ENCODE measurements at regions not wholly inside any gene's neighbourhood (a gene's known extent, or its start where the extent isn't known, plus 50 kb on each side); places are given as distances from the start of the nearest gene placed in this dataset.
A peak's percentile ranks its signal among the peaks of the same experiment; 100 is the strongest.
"Not testable (repeated sequence)": the region's sequence is repeated elsewhere in the genome, so short reads cannot be mapped to it uniquely, and the experiment has no call there.

GRCh38 chr5:96302174-96302738 lies 130.8 kb downstream of the PCSK1 start:
- H3K4me1 Mint-ChIP-seq, result no peaks in the 10 kb centered on the region
- H3K36me3 Mint-ChIP-seq (ENCODE audit: low read depth), result no peaks in the 10 kb centered on the region
- H3K4me3 Mint-ChIP-seq, result no peak overlapping the region
- peaks cover 9% of the 10 kb centered on the region for H3K27me3 Mint-ChIP-seq
- H3K27ac Mint-ChIP-seq, result no peak overlapping the region
- peaks cover 11% of the 10 kb centered on the region for H3K9me3 Mint-ChIP-seq
- ATAC-seq (no peak), DNase-seq (no peak)

GRCh38 chr5:96300976-96301375 lies 132.1 kb downstream of the PCSK1 start:
- Mint-ChIP-seq H3K4me3 (no peak overlapping the region), H3K36me3 (ENCODE audit: low read depth) (no peaks in the 10 kb centered on the region), H3K9me3 (peaks cover 11% of the 10 kb centered on the region), H3K27me3 (peaks cover 5% of the 10 kb centered on the region), H3K27ac (no peak overlapping the region), H3K4me1 (no peaks in the 10 kb centered on the region)
- ATAC-seq (no peak), DNase-seq (no peak)

GRCh38 chr5:96297867-96298266 lies 135.2 kb downstream of the PCSK1 start:
- H3K4me3 Mint-ChIP-seq, result no peak overlapping the region
- no peak for ATAC-seq
- peaks cover 2% of the 10 kb centered on the region for H3K27me3 Mint-ChIP-seq
- H3K27ac Mint-ChIP-seq, result no peak overlapping the region
- DNase-seq, result no peak
- peaks cover 4% of the 10 kb centered on the region for H3K9me3 Mint-ChIP-seq
- H3K4me1 Mint-ChIP-seq, result no peaks in the 10 kb centered on the region
- H3K36me3 Mint-ChIP-seq (ENCODE audit: low read depth), result no peaks in the 10 kb centered on the region

- Mint-ChIP-seq H3K4me1 (no peaks in the 10 kb centered on the region), H3K27ac (no peak overlapping the region), H3K9me3 (no peaks in the 10 kb centered on the region), H3K4me3 (no peak overlapping the region), H3K27me3 (peaks cover 7% of the 10 kb centered on the region), H3K36me3 (ENCODE audit: low read depth) (no peaks in the 10 kb centered on the region)
- ATAC-seq (no peak), DNase-seq (no peak)
These were observed 135.8 kb downstream of the PCSK1 start for GRCh38 chr5:96297290-96297689.

- DNase-seq, result no peak
- no peaks in the 10 kb centered on the region for H3K4me1 Mint-ChIP-seq
- H3K36me3 Mint-ChIP-seq (ENCODE audit: low read depth), result no peaks in the 10 kb centered on the region
- H3K27ac Mint-ChIP-seq, result no peak overlapping the region
- no peak overlapping the region for H3K4me3 Mint-ChIP-seq
- H3K27me3 Mint-ChIP-seq, result peaks cover 12% of the 10 kb centered on the region
- ATAC-seq, result no peak
- peaks cover 11% of the 10 kb centered on the region for H3K9me3 Mint-ChIP-seq
These were observed 138.2 kb downstream of the PCSK1 start for GRCh38 chr5:96294884-96295202.

GRCh38 chr5:96293966-96294883 lies 138.8 kb downstream of the PCSK1 start:
- Mint-ChIP-seq H3K9me3 (peaks cover 15% of the 10 kb centered on the region), H3K36me3 (ENCODE audit: low read depth) (peaks cover 3% of the 10 kb centered on the region), H3K27me3 (peaks cover 13% of the 10 kb centered on the region), H3K4me1 (peaks cover 5% of the 10 kb centered on the region), H3K27ac (no peak overlapping the region), H3K4me3 (no peak overlapping the region)
- DNase-seq (no peak), ATAC-seq (no peak)

- no peak for ATAC-seq
- Mint-ChIP-seq H3K36me3 (ENCODE audit: low read depth) (peaks cover 3% of the 10 kb centered on the region), H3K27ac (no peak overlapping the region), H3K4me3 (no peak overlapping the region), H3K27me3 (peaks cover 13% of the 10 kb centered on the region), H3K4me1 (peaks cover 6% of the 10 kb centered on the region), H3K9me3 (peaks cover 16% of the 10 kb centered on the region)
- DNase-seq, result no peak
These were observed 140.3 kb downstream of the PCSK1 start for GRCh38 chr5:96292582-96293247.

- Mint-ChIP-seq H3K9me3 (peaks cover 16% of the 10 kb centered on the region), H3K27me3 (peaks cover 31% of the 10 kb centered on the region)
- ATAC-seq, result peak; percentile 20
- peak; percentile 4 for DNase-seq
- not testable (repeated sequence) for H3K4me1 Mint-ChIP-seq; H3K36me3 Mint-ChIP-seq (ENCODE audit: low read depth); H3K4me3 Mint-ChIP-seq; H3K27ac Mint-ChIP-seq
These were observed 143.8 kb downstream of the PCSK1 start for GRCh38 chr5:96289287-96289686.

- Mint-ChIP-seq H3K27me3 (peaks cover 32% of the 10 kb centered on the region), H3K36me3 (ENCODE audit: low read depth) (peaks cover 3% of the 10 kb centered on the region), H3K4me1 (peaks cover 6% of the 10 kb centered on the region), H3K4me3 (no peak overlapping the region), H3K27ac (no peak overlapping the region), H3K9me3 (peaks cover 16% of the 10 kb centered on the region)
- ATAC-seq, result no peak
- no peak for DNase-seq
These were observed 144.2 kb downstream of the PCSK1 start for GRCh38 chr5:96288845-96289185.

GRCh38 chr5:96288166-96288844 lies 144.7 kb downstream of the PCSK1 start:
- Mint-ChIP-seq H3K27me3 (peaks cover 32% of the 10 kb centered on the region), H3K27ac (no peak overlapping the region), H3K4me1 (peaks cover 6% of the 10 kb centered on the region), H3K36me3 (ENCODE audit: low read depth) (peaks cover 3% of the 10 kb centered on the region), H3K4me3 (no peak overlapping the region), H3K9me3 (peaks cover 16% of the 10 kb centered on the region)
- ATAC-seq (no peak), DNase-seq (no peak)

- Mint-ChIP-seq H3K27me3 (peaks cover 29% of the 10 kb centered on the region), H3K9me3 (peaks cover 16% of the 10 kb centered on the region), H3K27ac (no peak overlapping the region), H3K36me3 (ENCODE audit: low read depth) (peaks cover 3% of the 10 kb centered on the region), H3K4me3 (no peak overlapping the region), H3K4me1 (peaks cover 6% of the 10 kb centered on the region)
- ATAC-seq (no peak), DNase-seq (no peak)
These were observed 145.9 kb downstream of the PCSK1 start for GRCh38 chr5:96287136-96287535.

GRCh38 chr5:96285823-96286222 lies 147.2 kb downstream of the PCSK1 start:
- Mint-ChIP-seq H3K27me3 (peaks cover 27% of the 10 kb centered on the region), H3K9me3 (peaks cover 8% of the 10 kb centered on the region), H3K27ac (no peak overlapping the region), H3K4me3 (no peak overlapping the region), H3K36me3 (ENCODE audit: low read depth) (peaks cover 3% of the 10 kb centered on the region), H3K4me1 (peaks cover 10% of the 10 kb centered on the region)
- ATAC-seq, result no peak
- no peak for DNase-seq

GRCh38 chr5:96284727-96285389 lies 148.2 kb downstream of the PCSK1 start:
- Mint-ChIP-seq H3K27me3 (peaks cover 27% of the 10 kb centered on the region), H3K9me3 (peaks cover 5% of the 10 kb centered on the region), H3K4me3 (no peak overlapping the region), H3K4me1 (peaks cover 19% of the 10 kb centered on the region), H3K27ac (no peak overlapping the region), H3K36me3 (ENCODE audit: low read depth) (peaks cover 3% of the 10 kb centered on the region)
- ATAC-seq (no peak), DNase-seq (no peak)

- Mint-ChIP-seq H3K27ac (no peak overlapping the region), H3K36me3 (ENCODE audit: low read depth) (no peaks in the 10 kb centered on the region), H3K27me3 (peaks cover 24% of the 10 kb centered on the region), H3K4me3 (no peak overlapping the region), H3K4me1 (peaks cover 16% of the 10 kb centered on the region), H3K9me3 (no peaks in the 10 kb centered on the region)
- DNase-seq, result no peak
- ATAC-seq, result no peak
These were observed 149.5 kb downstream of the PCSK1 start for GRCh38 chr5:96283589-96283988.
